NT2/D1 (cell line): ENCODE measurements at regions not wholly inside any gene's neighbourhood (a gene's known extent, or its start where the extent isn't known, plus 50 kb on each side); places are given as distances from the start of the nearest gene placed in this dataset.

Experiments
- SUZ12 ChIP-seq: IDR thresholded peaks from 2 replicates; pipeline ENCODE4 v1.6.1; 2011; ENCODE audit not compliant: insufficient read length, insufficient read depth; ENCODE audit errors: extremely low read depth
- YY1 ChIP-seq: IDR thresholded peaks from 2 replicates; pipeline ENCODE4 v1.6.1; 2011; ENCODE audit not compliant: insufficient read length, insufficient read depth
- ZNF274 ChIP-seq: IDR thresholded peaks from 2 replicates; pipeline ENCODE4 v1.6.1; 2011; ENCODE audit warnings: mild to moderate bottlenecking, low read depth, low read length

DNA sequence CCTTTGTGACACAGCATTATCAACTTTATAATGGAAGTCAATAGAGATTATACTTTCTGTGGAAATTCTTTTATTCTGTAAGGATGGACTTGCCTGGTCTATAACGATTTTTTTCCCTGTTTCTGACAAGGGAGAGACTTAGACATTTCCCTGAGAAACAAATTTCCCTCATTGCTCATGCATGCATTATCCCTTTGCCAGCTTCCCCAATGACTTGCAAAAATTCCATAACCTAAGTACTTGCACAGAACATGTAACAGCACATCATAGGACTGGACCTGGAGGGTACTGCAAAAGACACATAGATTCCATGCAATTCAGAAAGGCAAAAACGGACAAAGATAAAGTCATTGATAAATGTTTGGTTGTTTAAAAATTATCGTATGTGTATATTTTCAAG lies 166.7 kb downstream of the FHIP1A start:
- no peak for TF ChIP-seq ZNF274
- no peak for TF ChIP-seq SUZ12
- TF ChIP-seq YY1 = no peak
